Astrocyte (in vitro differentiated cells and primary cell): ENCODE measurements at regions not wholly inside any gene's neighbourhood (a gene's known extent, or its start where the extent isn't known, plus 50 kb on each side); places are given as distances from the start of the nearest gene placed in this dataset.
"Not testable (repeated sequence)": the region's sequence is repeated elsewhere in the genome, so short reads cannot be mapped to it uniquely, and the experiment has no call there.

ENCODE experiments used
- DNase-seq: peaks from one replicate; pipeline ENCODE4 v3.0.0-alpha.2; 2010; ENCODE audit warnings: low read depth
- FAIRE-seq: peaks from 2 replicates; lab custom pipeline; 2011; peaks lifted over from hg19 to GRCh38; lab: Jason Lieb, UNC
- H2AFZ ChIP-seq: 2 replicates; pipeline ENCODE4 v1.6.0; 2012; ENCODE audit warnings: low read depth, low read length, inconsistent platforms
- H3K27ac ChIP-seq: 2 replicates; pipeline ENCODE4 v1.5.1; 2011; ENCODE audit warnings: low read depth, low read length, inconsistent platforms
- H3K27me3 ChIP-seq: 2 replicates; pipeline ENCODE4 v1.6.0; 2011; ENCODE audit warnings: low read length, inconsistent platforms; ENCODE audit not compliant: insufficient read depth
- H3K36me3 ChIP-seq: 2 replicates; pipeline ENCODE4 v1.5.1; 2011; ENCODE audit warnings: low read length, inconsistent platforms; ENCODE audit not compliant: insufficient read depth
- H3K4me1 ChIP-seq: 2 replicates; pipeline ENCODE4 v1.5.1; 2011; ENCODE audit warnings: low read length, inconsistent platforms; ENCODE audit not compliant: insufficient read depth
- H3K4me2 ChIP-seq: 2 replicates; pipeline ENCODE4 v1.6.0; 2012; ENCODE audit warnings: low read length, inconsistent platforms
- H3K4me3 ChIP-seq: 2 replicates; pipeline ENCODE4 v1.5.1; 2011; ENCODE audit warnings: low read depth, mild to moderate bottlenecking, low read length, inconsistent platforms; ENCODE audit not compliant: insufficient read depth
- H3K79me2 ChIP-seq: 2 replicates; pipeline ENCODE4 v1.6.0; 2012; ENCODE audit warnings: mild to moderate bottlenecking, low read length, inconsistent platforms; ENCODE audit not compliant: insufficient read depth
- H3K9ac ChIP-seq: 2 replicates; pipeline ENCODE4 v1.6.0; 2012; ENCODE audit warnings: mild to moderate bottlenecking, low read length, inconsistent platforms
- H3K9me3 ChIP-seq: 2 replicates; pipeline ENCODE4 v1.5.1; 2012; ENCODE audit warnings: low read depth, mild to moderate bottlenecking, low read length, inconsistent platforms; ENCODE audit not compliant: insufficient read depth
- H4K20me1 ChIP-seq: 2 replicates; pipeline ENCODE4 v1.6.0; 2012; ENCODE audit warnings: low read length, inconsistent platforms; ENCODE audit not compliant: insufficient read depth
- H3K27ac Mint-ChIP-seq: one replicate; pipeline ENCODE4 v1.8.0; 2021; ENCODE audit warnings: mild to moderate bottlenecking, mixed read lengths; ENCODE audit not compliant: unreplicated experiment
- H3K27me3 Mint-ChIP-seq: one replicate; pipeline ENCODE4 v1.8.0; 2021; ENCODE audit warnings: low read depth, mixed read lengths; ENCODE audit not compliant: unreplicated experiment
- H3K36me3 Mint-ChIP-seq: one replicate; pipeline ENCODE4 v1.8.0; 2021; ENCODE audit warnings: low read depth, mixed read lengths; ENCODE audit not compliant: unreplicated experiment
- H3K4me1 Mint-ChIP-seq: one replicate; pipeline ENCODE4 v1.8.0; 2021; ENCODE audit warnings: low read depth, mixed read lengths; ENCODE audit not compliant: unreplicated experiment
- H3K4me3 Mint-ChIP-seq: one replicate; pipeline ENCODE4 v1.8.0; 2021; ENCODE audit warnings: mild to moderate bottlenecking, moderate library complexity, mixed read lengths; ENCODE audit not compliant: unreplicated experiment
- H3K9me3 Mint-ChIP-seq: one replicate; pipeline ENCODE4 v1.8.0; 2021; ENCODE audit warnings: mild to moderate bottlenecking, mixed read lengths; ENCODE audit not compliant: unreplicated experiment

DNA sequence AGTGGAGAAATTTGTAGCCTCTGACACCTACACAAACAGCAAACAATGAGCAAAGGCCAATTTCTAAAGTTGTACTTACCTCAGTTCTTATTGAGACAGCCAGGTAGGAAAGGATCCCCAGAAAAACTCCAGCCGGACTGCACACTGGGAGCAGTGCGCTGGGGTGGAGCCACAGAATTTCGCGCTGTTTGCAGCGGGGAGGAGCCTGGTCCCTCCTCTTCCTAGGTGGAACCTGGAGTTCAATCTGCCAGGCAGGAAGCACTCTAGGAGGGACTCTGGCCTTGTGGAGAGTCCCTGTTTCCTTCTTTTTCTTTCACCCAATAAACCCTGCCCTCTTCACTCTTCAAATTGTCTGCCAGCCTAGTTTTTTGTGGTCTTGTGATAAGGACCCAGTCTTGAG is 259.9 kb downstream of the ZFY start:
- not testable (repeated sequence) for H3K36me3 ChIP-seq, H3K4me3 Mint-ChIP-seq, H3K4me1 Mint-ChIP-seq, H3K4me3 ChIP-seq, H3K4me1 ChIP-seq, H3K79me2 ChIP-seq, H3K9me3 ChIP-seq, DNase-seq, H3K27ac ChIP-seq, H3K9me3 Mint-ChIP-seq, H4K20me1 ChIP-seq, H3K27me3 Mint-ChIP-seq, FAIRE-seq, H2AFZ ChIP-seq, H3K36me3 Mint-ChIP-seq, H3K4me2 ChIP-seq, H3K9ac ChIP-seq, H3K27me3 ChIP-seq, H3K27ac Mint-ChIP-seq

DNA sequence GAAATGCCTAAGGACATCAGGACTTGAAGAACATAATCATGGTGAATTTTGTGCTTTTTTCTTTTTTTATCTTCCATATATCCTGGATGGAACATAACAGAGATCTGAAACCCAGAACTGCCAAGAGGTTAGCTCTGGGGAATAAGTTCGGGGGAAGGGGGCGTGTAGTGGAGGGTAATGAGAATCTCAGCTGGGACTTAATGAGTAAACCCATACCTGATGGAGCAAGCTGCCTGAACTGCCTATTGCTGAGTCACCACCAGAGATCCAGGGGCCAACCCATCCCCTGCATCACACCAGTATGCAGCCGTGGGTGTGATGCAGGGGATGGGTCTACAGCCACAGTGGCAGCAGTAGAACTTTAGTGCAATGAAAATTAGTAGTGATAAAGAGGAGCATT is 267.1 kb downstream of the ZFY start:
- H3K9me3 Mint-ChIP-seq, FAIRE-seq, H3K36me3 ChIP-seq, H2AFZ ChIP-seq, H3K36me3 Mint-ChIP-seq, H3K4me3 Mint-ChIP-seq, DNase-seq, H3K4me3 ChIP-seq, H3K4me1 ChIP-seq, H3K27me3 Mint-ChIP-seq, H3K4me1 Mint-ChIP-seq, H3K9me3 ChIP-seq, H3K79me2 ChIP-seq, H3K9ac ChIP-seq, H4K20me1 ChIP-seq, H3K27ac Mint-ChIP-seq, H3K4me2 ChIP-seq, H3K27me3 ChIP-seq, H3K27ac ChIP-seq: not testable (repeated sequence)

DNA sequence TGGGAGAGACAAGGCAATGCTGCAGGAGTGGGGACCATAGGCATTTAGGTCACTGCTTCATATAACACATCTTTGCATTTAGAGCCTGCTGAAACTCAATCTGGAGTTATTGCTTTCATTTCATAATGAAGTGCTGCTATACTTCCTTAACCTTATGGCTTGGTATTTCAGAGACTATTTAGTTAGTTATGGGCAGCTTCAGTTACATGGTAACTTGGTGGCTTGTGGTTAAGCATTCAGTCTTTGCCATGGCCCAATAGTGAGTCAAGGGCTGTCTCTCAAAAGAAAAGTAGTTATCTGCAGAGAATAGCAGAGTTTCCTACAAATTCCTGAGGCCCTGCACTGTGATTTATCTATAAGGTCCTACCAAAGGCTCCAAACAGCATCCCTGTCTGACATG is 271.6 kb downstream of the ZFY start:
- not testable (repeated sequence) for H3K4me3 ChIP-seq, H3K36me3 Mint-ChIP-seq, H3K27me3 ChIP-seq, H3K4me3 Mint-ChIP-seq, H3K27me3 Mint-ChIP-seq, H3K4me1 ChIP-seq, H3K79me2 ChIP-seq, H3K27ac Mint-ChIP-seq, FAIRE-seq, H2AFZ ChIP-seq, H3K4me1 Mint-ChIP-seq, H3K36me3 ChIP-seq, H3K4me2 ChIP-seq, H3K27ac ChIP-seq, H4K20me1 ChIP-seq, H3K9ac ChIP-seq, H3K9me3 ChIP-seq, DNase-seq, H3K9me3 Mint-ChIP-seq

DNA sequence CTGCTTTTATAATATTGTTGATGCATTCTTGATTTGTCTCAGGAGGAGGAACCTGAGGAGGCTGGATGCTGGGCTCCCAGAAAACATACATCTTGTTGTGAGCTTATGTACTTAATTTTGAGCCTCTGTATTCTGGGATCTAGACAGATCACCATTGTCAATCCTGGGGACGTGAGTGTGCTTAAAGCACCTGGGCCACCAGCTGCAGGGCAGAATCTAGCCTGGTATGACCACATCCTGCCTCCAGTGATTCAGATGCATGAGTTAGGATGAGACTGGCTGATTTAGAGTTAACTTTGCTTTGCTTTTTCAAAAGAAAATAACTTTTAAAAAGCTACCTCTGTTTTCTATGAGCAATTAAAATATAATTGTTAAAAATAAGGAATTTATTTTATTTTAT is 278.0 kb downstream of the ZFY start:
- not testable (repeated sequence) for H3K4me3 ChIP-seq, DNase-seq, H3K79me2 ChIP-seq, H3K4me1 Mint-ChIP-seq, H3K36me3 ChIP-seq, H4K20me1 ChIP-seq, H3K4me2 ChIP-seq, H3K27ac ChIP-seq, H3K4me3 Mint-ChIP-seq, H3K27ac Mint-ChIP-seq, FAIRE-seq, H3K9me3 Mint-ChIP-seq, H3K9me3 ChIP-seq, H3K36me3 Mint-ChIP-seq, H3K4me1 ChIP-seq, H3K9ac ChIP-seq, H2AFZ ChIP-seq, H3K27me3 ChIP-seq, H3K27me3 Mint-ChIP-seq

DNA sequence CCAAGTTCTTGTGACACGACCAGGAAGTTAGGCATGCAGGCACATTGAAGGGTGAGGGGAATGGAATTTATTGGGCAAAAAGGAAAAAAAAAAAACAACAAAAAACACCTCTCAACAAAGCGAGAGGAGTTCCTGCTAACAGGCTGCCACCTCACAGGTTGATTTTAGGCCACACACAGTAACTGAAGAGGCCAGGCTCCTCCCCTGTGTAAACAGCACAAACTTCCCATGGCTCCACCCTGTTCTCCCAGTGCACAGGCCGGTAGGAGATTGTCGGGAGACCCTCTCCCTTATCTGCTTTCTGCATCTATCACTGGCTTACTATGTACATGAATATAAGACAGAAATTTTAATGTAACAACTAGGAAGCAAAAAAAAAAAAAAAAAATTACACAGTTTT is 283.0 kb downstream of the ZFY start:
- H2AFZ ChIP-seq, H3K4me1 Mint-ChIP-seq, H3K9me3 Mint-ChIP-seq, H3K4me1 ChIP-seq, H3K9me3 ChIP-seq, H3K79me2 ChIP-seq, H3K27me3 Mint-ChIP-seq, H3K27me3 ChIP-seq, H3K27ac ChIP-seq, H3K9ac ChIP-seq, H3K4me2 ChIP-seq, H3K27ac Mint-ChIP-seq, H4K20me1 ChIP-seq, H3K36me3 Mint-ChIP-seq, H3K4me3 Mint-ChIP-seq, DNase-seq, FAIRE-seq, H3K4me3 ChIP-seq, H3K36me3 ChIP-seq: not testable (repeated sequence)

DNA sequence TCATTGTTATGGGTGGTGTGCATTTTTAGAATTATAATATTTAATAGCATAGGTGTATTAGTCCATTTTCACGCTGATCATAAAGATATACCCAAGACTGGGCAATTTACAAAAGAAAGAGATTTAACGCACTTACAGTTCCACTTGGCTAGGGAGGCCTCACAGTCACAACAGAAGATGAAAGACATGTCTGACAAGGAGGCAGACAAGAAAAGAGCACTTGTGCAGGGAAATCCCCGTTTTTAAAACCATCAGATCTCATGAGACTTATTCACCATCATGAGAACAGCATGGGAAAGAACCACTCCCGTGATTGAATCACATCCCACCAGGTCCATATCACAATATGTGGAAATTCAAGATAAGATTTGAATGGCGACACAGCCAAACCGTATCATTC is 283.4 kb downstream of the ZFY start:
- not testable (repeated sequence) for H3K36me3 ChIP-seq, H3K4me3 ChIP-seq, H3K27me3 ChIP-seq, H3K4me2 ChIP-seq, H3K9ac ChIP-seq, H3K27me3 Mint-ChIP-seq, H3K79me2 ChIP-seq, H2AFZ ChIP-seq, H3K27ac Mint-ChIP-seq, H3K4me1 Mint-ChIP-seq, DNase-seq, H3K36me3 Mint-ChIP-seq, FAIRE-seq, H3K9me3 Mint-ChIP-seq, H3K4me3 Mint-ChIP-seq, H4K20me1 ChIP-seq, H3K9me3 ChIP-seq, H3K4me1 ChIP-seq, H3K27ac ChIP-seq
